ENCODE measurements at regions not wholly inside any gene's neighbourhood (a gene's known extent, or its start where the extent isn't known, plus 50 kb on each side); places are given as distances from the start of the nearest gene placed in this dataset.

DNA sequence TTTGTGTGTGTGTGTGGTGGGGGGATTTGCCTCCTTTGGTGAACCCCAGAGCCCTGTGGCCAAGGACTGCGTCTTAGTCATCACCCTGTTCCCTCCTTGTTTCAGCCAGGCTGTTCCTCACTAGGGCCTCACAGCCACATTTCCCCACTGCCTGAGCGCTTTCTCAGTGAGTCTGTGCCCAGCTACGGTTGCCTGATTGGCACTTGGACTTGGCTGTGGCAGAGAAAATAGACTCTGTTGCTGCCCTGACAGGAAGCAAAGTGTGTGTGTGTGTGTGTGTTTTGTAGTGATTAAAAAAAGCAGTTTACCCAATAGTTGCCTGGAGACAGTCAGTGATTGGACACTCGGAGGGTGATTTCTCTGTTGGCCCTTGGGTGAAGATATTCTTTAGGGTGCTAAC, 113.0 kb downstream of the UCHL1 start:
- TF ChIP-seq, protein P1, sequence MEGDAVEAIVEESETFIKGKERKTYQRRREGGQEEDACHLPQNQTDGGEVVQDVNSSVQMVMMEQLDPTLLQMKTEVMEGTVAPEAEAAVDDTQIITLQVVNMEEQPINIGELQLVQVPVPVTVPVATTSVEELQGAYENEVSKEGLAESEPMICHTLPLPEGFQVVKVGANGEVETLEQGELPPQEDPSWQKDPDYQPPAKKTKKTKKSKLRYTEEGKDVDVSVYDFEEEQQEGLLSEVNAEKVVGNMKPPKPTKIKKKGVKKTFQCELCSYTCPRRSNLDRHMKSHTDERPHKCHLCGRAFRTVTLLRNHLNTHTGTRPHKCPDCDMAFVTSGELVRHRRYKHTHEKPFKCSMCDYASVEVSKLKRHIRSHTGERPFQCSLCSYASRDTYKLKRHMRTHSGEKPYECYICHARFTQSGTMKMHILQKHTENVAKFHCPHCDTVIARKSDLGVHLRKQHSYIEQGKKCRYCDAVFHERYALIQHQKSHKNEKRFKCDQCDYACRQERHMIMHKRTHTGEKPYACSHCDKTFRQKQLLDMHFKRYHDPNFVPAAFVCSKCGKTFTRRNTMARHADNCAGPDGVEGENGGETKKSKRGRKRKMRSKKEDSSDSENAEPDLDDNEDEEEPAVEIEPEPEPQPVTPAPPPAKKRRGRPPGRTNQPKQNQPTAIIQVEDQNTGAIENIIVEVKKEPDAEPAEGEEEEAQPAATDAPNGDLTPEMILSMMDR (conservative IDR thresholded peaks at IDR 0.05; ENCODE audit: low read depth, low read length) = no peak
- TF ChIP-seq RCOR1 (IDR thresholded peaks at IDR 0.05; ENCODE audit: insufficient replicate concordance, low read length) = no peak
- no peak for TF ChIP-seq FOS (IDR thresholded peaks at IDR 0.05; ENCODE audit: low read depth, low read length)
- no peak for TF ChIP-seq RAD21 (IDR thresholded peaks at IDR 0.05; ENCODE audit: low read length)
- TF ChIP-seq MAFK (IDR thresholded peaks at IDR 0.05; ENCODE audit: low read depth, low read length) = no peak

Measured in IMR-90 (cell line).